H9 (cell line): ENCODE measurements at regions not wholly inside any gene's neighbourhood (a gene's known extent, or its start where the extent isn't known, plus 50 kb on each side); places are given as distances from the start of the nearest gene placed in this dataset.
A peak's percentile ranks its signal among the peaks of the same experiment; 100 is the strongest.

Experiments used
- DNase-seq: peaks from one replicate; pipeline ENCODE4 v3.0.0-alpha.2; 2017
- H2AFZ ChIP-seq: one replicate; pipeline ENCODE4 v1.6.1; 2013; ENCODE audit warnings: mild to moderate bottlenecking, low read length, control low read depth, moderate library complexity
- H2AK5ac ChIP-seq: 2 replicates; pipeline ENCODE4 v1.6.1; 2013; ENCODE audit warnings: low read length, control low read depth, mixed read lengths; ENCODE audit not compliant: insufficient read length
- H2BK120ac ChIP-seq: one replicate; pipeline ENCODE4 v1.6.1; 2013; ENCODE audit warnings: low read depth, mild to moderate bottlenecking, low read length, control low read depth, inconsistent platforms; ENCODE audit not compliant: poor library complexity, severe bottlenecking
- H2BK12ac ChIP-seq: 2 replicates; pipeline ENCODE4 v1.6.1; 2013; ENCODE audit warnings: low read length, control low read depth, mixed read lengths, low read depth; ENCODE audit not compliant: insufficient read length
- H2BK15ac ChIP-seq: 2 replicates; pipeline ENCODE4 v1.6.1; 2013; ENCODE audit warnings: low read depth, low read length, control low read depth
- H2BK20ac ChIP-seq: one replicate; pipeline ENCODE4 v1.6.1; 2013; ENCODE audit warnings: low read depth, mild to moderate bottlenecking, low read length, control low read depth, inconsistent platforms; ENCODE audit not compliant: poor library complexity, severe bottlenecking
- H2BK5ac ChIP-seq: 2 replicates; pipeline ENCODE4 v1.6.1; 2013; ENCODE audit warnings: low read length, control low read depth, mixed read lengths; ENCODE audit not compliant: insufficient read length
- H3K14ac ChIP-seq: 2 replicates; pipeline ENCODE4 v1.6.1; 2013; ENCODE audit warnings: low read length, control low read depth; ENCODE audit not compliant: insufficient read depth
- H3K18ac ChIP-seq: 2 replicates; pipeline ENCODE4 v1.6.1; 2013; ENCODE audit warnings: low read depth, mild to moderate bottlenecking, mixed read lengths, low read length, control low read depth; ENCODE audit not compliant: insufficient read length
- H3K23ac ChIP-seq: 2 replicates; pipeline ENCODE4 v1.6.1; 2013; ENCODE audit warnings: low read length, control low read depth, mixed read lengths, low read depth; ENCODE audit not compliant: insufficient read length
- H3K23me2 ChIP-seq: 2 replicates; pipeline ENCODE4 v1.6.1; 2013; ENCODE audit warnings: low read depth, mild to moderate bottlenecking, mixed read lengths, low read length, control low read depth; ENCODE audit not compliant: insufficient read length, poor library complexity, severe bottlenecking
- H3K27ac ChIP-seq: 2 replicates; pipeline ENCODE4 v1.5.1; 2013; ENCODE audit warnings: low read length, control low read depth, mixed read lengths, low read depth; ENCODE audit not compliant: insufficient read length
- H3K27me3 ChIP-seq: 2 replicates; pipeline ENCODE4 v1.6.1; 2013; ENCODE audit warnings: low read length, control low read depth, inconsistent platforms; ENCODE audit not compliant: insufficient read depth
- H3K4ac ChIP-seq: 2 replicates; pipeline ENCODE4 v1.6.1; 2013; ENCODE audit warnings: low read depth, mild to moderate bottlenecking, control low read depth, inconsistent platforms, low read length, moderate library complexity
- H3K4me1 ChIP-seq: 2 replicates; pipeline ENCODE4 v1.6.1; 2013; ENCODE audit warnings: low read length, control low read depth, inconsistent platforms; ENCODE audit not compliant: insufficient read depth
- H3K4me2 ChIP-seq: 2 replicates; pipeline ENCODE4 v1.6.1; 2013; ENCODE audit warnings: low read length, control low read depth, mixed read lengths; ENCODE audit not compliant: insufficient read length, insufficient read depth
- H3K56ac ChIP-seq: 2 replicates; pipeline ENCODE4 v1.6.1; 2013; ENCODE audit warnings: low read depth, mild to moderate bottlenecking, mixed read lengths, low read length, control low read depth; ENCODE audit not compliant: insufficient read length
- H3K79me1 ChIP-seq: 2 replicates; pipeline ENCODE4 v1.6.1; 2013; ENCODE audit warnings: low read depth, mild to moderate bottlenecking, moderate library complexity, low read length, control low read depth, inconsistent platforms; ENCODE audit not compliant: insufficient read depth, poor library complexity, severe bottlenecking
- H3K79me2 ChIP-seq: 2 replicates; pipeline ENCODE4 v1.6.1; 2013; ENCODE audit warnings: low read length, control low read depth, inconsistent platforms; ENCODE audit not compliant: insufficient read depth
- H3K9ac ChIP-seq: 2 replicates; pipeline ENCODE4 v1.6.1; 2013; ENCODE audit warnings: low read length, control low read depth, mixed read lengths; ENCODE audit not compliant: insufficient read length; ENCODE audit errors: extremely low read depth
- H3K9me3 ChIP-seq: one replicate; pipeline ENCODE4 v1.6.1; 2013; ENCODE audit warnings: low read depth, low read length, inconsistent platforms; ENCODE audit not compliant: control insufficient read depth
- H3T11ph ChIP-seq: one replicate; pipeline ENCODE4 v1.6.1; 2013; ENCODE audit warnings: mild to moderate bottlenecking, low read length, control low read depth, inconsistent platforms
- H4K20me1 ChIP-seq: one replicate; pipeline ENCODE4 v1.6.1; 2013; ENCODE audit not compliant: control insufficient read depth, insufficient read length, insufficient read depth
- H4K5ac ChIP-seq: 2 replicates; pipeline ENCODE4 v1.6.1; 2013; ENCODE audit warnings: low read depth, mild to moderate bottlenecking, mixed read lengths, low read length, control low read depth; ENCODE audit not compliant: insufficient read length
- H4K8ac ChIP-seq: replicated peaks from 2 replicates; pipeline ENCODE4 v1.6.1; 2013; ENCODE audit warnings: low read length, control low read depth, mixed read lengths, low read depth; ENCODE audit not compliant: insufficient read length
- H4K91ac ChIP-seq: 2 replicates; pipeline ENCODE4 v1.6.1; 2013; ENCODE audit warnings: low read depth, mild to moderate bottlenecking, moderate library complexity, mixed read lengths, low read length, control low read depth; ENCODE audit not compliant: insufficient read length
- H3K27ac Mint-ChIP-seq, 3 experiments: 2 replicates in 2 of 3; 3 replicates in 1 of 3; pipeline ENCODE4 v1.8.0; 2020 to 2021; ENCODE audit warnings: mixed read lengths in 3 of 3, mild to moderate bottlenecking in 1 of 3, moderate library complexity in 1 of 3
- H3K27me3 Mint-ChIP-seq: 2 replicates; pipeline ENCODE4 v1.8.0; 2021; ENCODE audit warnings: low read depth, mild to moderate bottlenecking, moderate library complexity, mixed read lengths
- H3K36me3 Mint-ChIP-seq, 3 experiments: 2 replicates in 2 of 3; 3 replicates in 1 of 3; pipeline ENCODE4 v1.8.0; 2020 to 2021; ENCODE audit warnings: low read depth in 3 of 3, mixed read lengths in 3 of 3; ENCODE audit not compliant: insufficient read depth in 1 of 3
- H3K4me1 Mint-ChIP-seq, 2 experiments: 2 replicates each; pipeline ENCODE4 v1.8.0; 2020; ENCODE audit warnings: mixed read lengths in 2 of 2
- H3K4me3 Mint-ChIP-seq, 2 experiments: 2 replicates in 1 of 2; 3 replicates in 1 of 2; pipeline ENCODE4 v1.8.0; 2020 to 2021; ENCODE audit warnings: mild to moderate bottlenecking in 2 of 2, mixed read lengths in 2 of 2, moderate library complexity in 1 of 2
- H3K9me3 Mint-ChIP-seq, 2 experiments: 2 replicates in 1 of 2; 3 replicates in 1 of 2; pipeline ENCODE4 v1.8.0; 2020; ENCODE audit warnings: mild to moderate bottlenecking in 2 of 2, mixed read lengths in 2 of 2, moderate library complexity in 1 of 2
- WGBS: extraction: QIAGEN DNeasy Blood & Tissue Kit; methylation state at CpG from one replicate; pipeline ENCODE4 v1.1.7; 2013; ENCODE audit warnings: missing lambda C conversion rate, low lambda C conversion rate, mixed read lengths; ENCODE audit not compliant: insufficient read length; ENCODE audit errors: extremely low coverage; 5-methylcytosine and 5-hydroxymethylcytosine counted together
- TF ChIP-seq, protein P1 (sequence below): fragments of 200-600 bp; sonication (generic); conservative IDR thresholded peaks from 3 replicates; pipeline ENCODE4 v1.8.0; 2021; ENCODE audit warnings: antibody characterized with exemption, mild to moderate bottlenecking

DNA sequence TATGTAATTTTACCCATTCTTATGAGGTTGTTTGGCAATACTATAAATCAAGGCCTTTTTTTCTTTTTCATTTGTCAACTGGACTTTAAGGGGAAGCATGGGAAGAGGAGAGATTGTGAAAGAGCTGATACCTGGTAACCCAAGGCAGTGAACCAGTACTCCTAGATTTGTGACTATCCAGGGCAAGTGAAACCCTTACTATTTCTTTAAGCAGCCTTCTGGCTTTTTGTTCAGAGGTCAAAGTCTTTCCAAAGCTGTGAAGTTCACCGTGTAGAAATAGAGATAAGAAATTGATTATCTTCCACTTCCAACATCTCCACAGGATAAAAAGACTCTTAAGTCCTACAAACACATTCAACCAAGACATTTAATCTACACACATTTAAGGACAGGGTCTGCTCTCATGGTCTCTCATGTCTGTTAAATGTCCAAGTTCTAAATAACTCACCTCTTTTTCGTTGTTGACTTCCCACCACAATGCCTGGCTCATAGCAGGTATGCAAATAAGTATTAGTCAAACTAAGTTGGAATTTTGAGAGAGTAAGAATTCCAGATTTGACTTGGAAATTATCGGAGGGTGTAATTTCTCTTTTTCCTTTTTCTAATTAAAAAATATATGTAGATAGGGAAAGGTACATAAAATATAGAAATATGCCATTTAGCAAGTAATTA lies 485.8 kb downstream of the STK39 start:
- Histone ChIP-seq H3K79me2 (no peaks in the 10 kb centered on the region), H3K18ac (no peak overlapping the region), H2BK5ac (no peak overlapping the region), H3K4me2 (no peak overlapping the region), H3K27me3 (no peaks in the 10 kb centered on the region), H4K8ac (no peak overlapping the region), H3K23ac (no peak overlapping the region), H3K9me3 (no peaks in the 10 kb centered on the region), H4K91ac (no peak overlapping the region), H4K5ac (no peak overlapping the region), H3K14ac (no peak overlapping the region; the same call in 1 of the 2 replicates), H3T11ph (no peak overlapping the region), H2AFZ (no peak overlapping the region), H2BK15ac (no peak overlapping the region), H3K79me1 (no peaks in the 10 kb centered on the region), H3K27ac (no peak overlapping the region), H2BK120ac (no peak overlapping the region), H2BK20ac (no peak overlapping the region), H3K4me1 (peaks cover 21% of the 10 kb centered on the region), H3K23me2 (no peaks in the 10 kb centered on the region), H2AK5ac (no peak overlapping the region), H3K9ac (no peak overlapping the region), H4K20me1 (no peaks in the 10 kb centered on the region), H3K4ac (no peak overlapping the region), H3K56ac (no peak overlapping the region), H2BK12ac (no peak overlapping the region)
- H3K27me3 Mint-ChIP-seq, result no peaks in the 10 kb centered on the region
- peaks cover 2 to 4% of the 10 kb centered on the region in 2 experiments; a peak in 2 of 5 replicates for H3K9me3 Mint-ChIP-seq
- peaks cover 0 to 7% (median 5%) of the 10 kb centered on the region in 3 experiments; a peak in 3 of 7 replicates for H3K36me3 Mint-ChIP-seq
- no peak overlapping the region for H3K4me3 Mint-ChIP-seq
- DNase-seq, result no peak
- peak overlapping the region in 2 of 3 experiments; percentile 42 to 54; a peak in 3 of 7 replicates for H3K27ac Mint-ChIP-seq
- peaks cover 45 to 48% of the 10 kb centered on the region in 2 experiments for H3K4me1 Mint-ChIP-seq
- WGBS, result no CpG with 5 or more reads among the region's 3 CpGs
- TF ChIP-seq, protein P1, sequence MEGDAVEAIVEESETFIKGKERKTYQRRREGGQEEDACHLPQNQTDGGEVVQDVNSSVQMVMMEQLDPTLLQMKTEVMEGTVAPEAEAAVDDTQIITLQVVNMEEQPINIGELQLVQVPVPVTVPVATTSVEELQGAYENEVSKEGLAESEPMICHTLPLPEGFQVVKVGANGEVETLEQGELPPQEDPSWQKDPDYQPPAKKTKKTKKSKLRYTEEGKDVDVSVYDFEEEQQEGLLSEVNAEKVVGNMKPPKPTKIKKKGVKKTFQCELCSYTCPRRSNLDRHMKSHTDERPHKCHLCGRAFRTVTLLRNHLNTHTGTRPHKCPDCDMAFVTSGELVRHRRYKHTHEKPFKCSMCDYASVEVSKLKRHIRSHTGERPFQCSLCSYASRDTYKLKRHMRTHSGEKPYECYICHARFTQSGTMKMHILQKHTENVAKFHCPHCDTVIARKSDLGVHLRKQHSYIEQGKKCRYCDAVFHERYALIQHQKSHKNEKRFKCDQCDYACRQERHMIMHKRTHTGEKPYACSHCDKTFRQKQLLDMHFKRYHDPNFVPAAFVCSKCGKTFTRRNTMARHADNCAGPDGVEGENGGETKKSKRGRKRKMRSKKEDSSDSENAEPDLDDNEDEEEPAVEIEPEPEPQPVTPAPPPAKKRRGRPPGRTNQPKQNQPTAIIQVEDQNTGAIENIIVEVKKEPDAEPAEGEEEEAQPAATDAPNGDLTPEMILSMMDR, result no peak
